SK-N-DZ (cell line): ENCODE measurements at regions not wholly inside any gene's neighbourhood (a gene's known extent, or its start where the extent isn't known, plus 50 kb on each side); places are given as distances from the start of the nearest gene placed in this dataset.
"Not testable (repeated sequence)": the region's sequence is repeated elsewhere in the genome, so short reads cannot be mapped to it uniquely, and the experiment has no call there.

ENCODE experiments used
- DNase-seq: peaks from one replicate; pipeline ENCODE4 v3.0.0-alpha.2; 2015; ENCODE audit warnings: low spot score

GRCh38 chr21:24577301-24577700 is 1030.0 kb downstream of the MRPL39 start:
- DNase-seq, result no peak

DNA sequence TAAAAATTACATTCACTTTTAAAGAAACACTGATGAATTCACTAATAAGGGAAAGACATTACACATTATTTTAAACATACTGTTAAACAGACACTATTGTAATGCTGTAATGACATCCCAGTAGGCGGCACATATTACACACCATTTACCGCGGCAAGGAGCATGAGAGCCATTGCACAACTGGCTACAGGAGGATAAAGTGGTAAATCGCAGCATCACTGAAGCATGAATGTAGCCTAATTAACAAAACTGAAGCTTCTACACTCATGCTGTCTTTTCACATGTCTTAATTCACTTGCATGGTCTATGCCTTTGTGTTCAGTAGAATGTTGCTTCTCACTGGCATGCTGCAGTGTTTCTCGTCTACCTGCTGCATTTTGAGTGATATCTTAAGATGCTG is 1046.0 kb downstream of the MRPL39 start:
- no peak for DNase-seq

DNA sequence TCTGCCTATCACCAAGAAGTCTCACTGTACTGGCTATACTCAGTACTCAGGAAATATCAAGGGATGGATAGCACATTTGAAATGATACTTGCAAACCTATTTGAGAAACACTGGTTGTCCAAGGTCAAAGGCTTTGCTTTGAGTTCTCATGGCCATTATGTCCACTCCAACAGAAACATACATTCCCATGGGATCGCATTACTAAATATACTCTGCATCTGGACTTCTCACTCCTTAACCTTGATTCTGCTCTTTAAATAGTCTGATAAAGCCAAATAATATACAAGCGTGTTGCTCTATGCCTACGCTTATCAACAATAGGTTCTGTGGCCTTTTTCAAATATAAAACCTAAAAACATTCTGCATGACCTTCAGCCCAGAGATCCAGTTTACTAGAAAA is 1054.8 kb downstream of the MRPL39 start:
- no peak for DNase-seq

DNA sequence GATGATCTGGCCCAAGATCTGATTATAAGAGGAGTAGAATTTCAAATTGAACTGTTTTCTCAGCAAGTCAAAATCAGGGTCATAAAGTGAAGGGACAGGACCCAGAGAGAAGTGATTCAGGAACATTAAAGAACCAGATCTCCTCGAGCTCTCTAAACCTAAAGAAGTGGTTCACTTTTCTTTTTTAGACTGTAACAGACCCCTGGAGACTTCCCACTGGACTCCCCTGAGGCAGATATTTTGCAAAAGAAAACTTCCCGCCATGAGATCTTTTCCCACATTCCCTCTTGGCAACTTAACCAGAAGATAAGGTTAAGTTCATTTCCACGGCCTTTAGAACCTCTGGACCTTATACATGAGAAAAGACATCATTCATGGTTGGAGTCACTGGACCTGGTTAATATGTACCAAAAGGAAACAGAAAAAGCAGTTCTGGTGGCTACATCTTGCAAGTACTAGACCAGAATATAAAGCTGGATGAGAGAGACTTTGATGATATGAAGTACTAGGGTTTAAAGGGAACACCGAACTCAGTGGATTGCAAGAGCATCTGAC is 1061.4 kb downstream of the MRPL39 start:
- no peak for DNase-seq

DNA sequence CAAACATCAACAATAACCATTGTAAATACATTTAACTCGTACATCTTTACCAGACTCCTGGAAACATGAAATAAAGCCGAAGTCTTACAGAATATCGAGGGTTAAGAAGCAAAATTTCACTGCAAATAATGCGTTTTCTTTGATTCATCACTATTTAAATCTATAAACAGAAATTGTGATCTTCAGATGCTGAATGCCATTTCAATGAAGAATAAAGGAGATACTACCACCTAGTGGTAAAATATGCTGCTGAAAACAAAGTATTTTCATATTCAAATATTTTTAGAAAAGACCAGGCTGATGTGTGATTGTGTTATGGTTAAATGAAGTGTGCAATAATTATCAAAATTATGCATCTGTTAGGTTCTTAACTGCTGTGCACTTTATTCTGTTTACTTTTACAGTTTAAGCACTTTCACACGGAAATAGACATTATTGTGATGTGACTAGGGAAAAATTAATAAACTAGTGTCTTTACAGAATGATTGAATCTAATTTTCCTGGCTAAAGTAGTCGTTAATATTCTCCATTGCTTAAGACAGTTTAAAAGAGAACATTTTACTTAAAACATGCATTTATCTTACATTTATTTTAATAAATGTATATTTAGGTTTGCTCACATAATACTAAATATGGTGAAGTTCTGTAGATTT is 1093.1 kb downstream of the MRPL39 start:
- DNase-seq, result peak; percentile 23

- DNase-seq, result no peak
Observed at GRCh38 chr21:24509131-24509530, 1098.2 kb downstream of the MRPL39 start.

GRCh38 chr21:24486973-24487372 is 1120.3 kb downstream of the MRPL39 start:
- no peak for DNase-seq

DNA sequence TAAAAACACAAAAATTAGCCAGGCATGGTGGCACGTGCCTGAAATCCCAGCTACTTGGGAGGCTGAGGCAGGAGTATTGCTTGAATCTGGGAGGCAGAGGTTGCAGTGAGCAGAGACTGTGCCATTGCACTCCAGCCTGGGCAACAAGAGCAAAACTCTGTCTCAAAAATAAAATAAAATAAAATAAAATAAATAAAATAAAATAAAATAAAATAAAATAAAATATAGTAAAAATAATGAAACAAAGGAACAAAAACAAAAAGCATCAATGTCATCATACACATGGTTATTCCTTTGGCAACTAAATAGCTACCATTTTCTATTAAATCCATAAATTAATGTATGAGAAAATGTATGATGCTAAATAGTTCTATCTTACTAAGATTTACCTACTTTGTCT is 1123.9 kb downstream of the MRPL39 start:
- not testable (repeated sequence) for DNase-seq

DNA sequence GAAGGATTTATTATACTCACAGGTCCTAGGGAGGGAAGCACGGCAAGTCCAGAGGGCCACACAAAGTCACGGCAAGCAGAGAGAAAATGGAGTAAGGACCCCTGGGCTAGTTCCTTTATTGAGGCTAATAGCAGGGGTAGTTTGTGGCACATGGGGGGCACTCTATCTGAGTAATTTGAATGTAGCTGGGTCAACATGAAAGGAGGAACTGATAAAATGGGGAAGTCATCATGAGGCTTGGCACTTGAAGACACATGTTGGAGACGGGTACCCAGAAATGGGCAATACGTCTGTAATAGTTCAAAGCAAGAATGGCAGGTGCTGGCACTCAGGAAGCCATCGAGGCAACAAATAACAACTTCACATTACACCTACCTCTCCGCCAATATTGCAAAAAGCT is 1136.4 kb downstream of the MRPL39 start:
- no peak for DNase-seq

DNA sequence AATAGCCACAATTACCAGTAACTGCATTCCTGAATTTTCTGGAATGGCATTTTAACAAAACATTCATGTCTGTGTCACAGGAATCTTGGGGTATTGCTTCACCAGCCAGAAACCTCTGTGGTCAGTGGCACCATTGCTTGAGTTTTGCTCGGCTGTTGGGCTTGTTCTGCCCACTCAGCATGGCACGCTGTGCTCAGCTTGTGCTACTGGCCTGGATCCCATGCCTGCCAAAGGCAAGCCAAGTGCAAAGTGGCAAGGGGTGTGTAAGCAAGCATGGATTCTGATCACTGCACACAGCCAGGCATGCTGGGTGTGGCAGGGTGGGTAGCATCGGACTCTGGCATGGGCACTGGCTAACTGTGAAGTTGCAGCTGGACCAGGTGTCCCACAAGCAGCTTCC is 1150.9 kb downstream of the MRPL39 start:
- no peak for DNase-seq

DNA sequence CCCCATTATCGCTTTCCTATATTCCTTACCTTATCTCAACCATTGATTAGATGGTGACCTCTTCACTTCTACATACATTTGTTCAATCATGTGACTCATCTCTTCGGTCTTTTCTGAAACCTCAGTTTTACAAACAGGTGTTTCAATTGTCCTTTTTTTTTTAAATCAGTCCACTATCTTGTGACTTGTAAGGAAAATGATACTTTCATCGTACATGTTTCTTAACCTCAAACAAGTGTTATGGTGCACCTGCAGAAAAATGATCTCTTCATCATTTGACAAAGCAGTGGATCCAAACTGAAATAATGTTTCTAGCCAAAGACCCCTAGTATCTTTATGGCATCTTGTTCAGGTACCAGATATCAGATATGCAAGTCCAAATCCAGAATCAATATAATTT is 1157.2 kb downstream of the MRPL39 start:
- DNase-seq, result no peak

- no peak for DNase-seq
Observed at GRCh38 chr21:24445517-24445916, 1161.8 kb downstream of the MRPL39 start.

DNA sequence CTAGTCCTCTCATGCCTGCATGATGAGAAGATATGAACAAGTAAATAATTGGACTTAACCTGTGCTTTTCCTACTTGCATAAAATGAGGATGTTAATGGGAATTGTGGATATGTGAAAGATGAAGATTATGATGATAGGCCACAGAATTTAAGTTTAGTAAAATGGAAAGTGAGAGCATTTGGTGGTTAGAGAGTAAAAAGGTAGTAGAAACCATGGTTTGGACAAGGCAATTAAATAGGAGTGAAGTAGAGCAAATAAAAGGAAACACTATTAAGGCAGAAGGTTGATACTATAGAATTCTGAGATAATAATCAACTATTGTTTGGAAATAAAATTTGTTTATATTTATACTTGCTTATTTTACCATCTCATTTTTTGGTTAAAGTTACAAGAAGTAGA is 1162.5 kb downstream of the MRPL39 start:
- no peak for DNase-seq

- DNase-seq, result no peak
Observed at GRCh38 chr21:24436236-24436635, 1171.0 kb downstream of the MRPL39 start.

DNA sequence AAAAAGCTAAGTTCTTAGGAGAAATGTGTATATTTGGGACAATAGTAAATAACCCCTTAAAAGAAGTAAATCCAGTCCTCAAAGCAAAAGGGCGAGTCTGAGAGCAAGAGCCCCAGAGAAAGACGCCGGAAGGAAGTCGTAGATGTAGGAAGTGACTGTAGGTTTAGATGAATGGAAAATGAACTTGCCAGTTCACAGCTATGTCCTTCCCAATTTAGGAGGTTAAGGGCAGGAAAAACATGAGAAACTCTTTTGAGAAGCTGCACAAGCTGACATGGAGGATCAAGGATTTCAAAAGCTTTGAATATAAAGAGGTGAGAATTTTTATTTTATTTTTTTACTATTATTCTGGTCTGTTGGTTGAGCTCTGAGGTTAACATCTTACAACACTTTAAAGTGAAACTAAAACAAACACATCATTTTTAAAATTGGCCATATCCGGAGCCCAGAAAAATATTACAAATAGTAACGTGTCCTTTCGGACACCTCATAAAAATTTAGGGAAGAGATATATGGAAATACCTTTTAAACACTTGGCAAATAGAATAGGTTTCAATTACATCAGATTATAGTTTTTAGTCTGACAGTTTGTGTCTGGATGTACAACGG is 1178.6 kb downstream of the MRPL39 start:
- no peak for DNase-seq

DNA sequence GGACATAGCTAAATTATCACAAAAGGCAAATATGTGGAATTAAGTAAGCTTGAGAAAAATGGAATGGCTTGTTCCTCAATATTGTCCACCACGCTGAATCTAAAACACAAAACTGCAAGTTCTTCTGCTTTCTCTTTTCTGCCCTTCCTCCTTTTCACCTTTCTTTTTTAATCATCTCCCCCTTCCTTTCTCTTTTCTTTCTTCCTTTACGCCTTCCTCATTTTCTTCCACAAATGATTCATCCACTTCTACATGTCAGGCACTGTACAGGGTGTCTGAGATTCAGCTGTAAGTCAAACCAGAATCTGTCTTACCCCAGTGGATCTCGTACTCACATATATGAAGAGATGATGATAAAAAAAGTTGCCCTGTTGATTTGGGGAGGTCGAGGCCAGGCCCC is 1182.5 kb downstream of the MRPL39 start:
- no peak for DNase-seq

DNA sequence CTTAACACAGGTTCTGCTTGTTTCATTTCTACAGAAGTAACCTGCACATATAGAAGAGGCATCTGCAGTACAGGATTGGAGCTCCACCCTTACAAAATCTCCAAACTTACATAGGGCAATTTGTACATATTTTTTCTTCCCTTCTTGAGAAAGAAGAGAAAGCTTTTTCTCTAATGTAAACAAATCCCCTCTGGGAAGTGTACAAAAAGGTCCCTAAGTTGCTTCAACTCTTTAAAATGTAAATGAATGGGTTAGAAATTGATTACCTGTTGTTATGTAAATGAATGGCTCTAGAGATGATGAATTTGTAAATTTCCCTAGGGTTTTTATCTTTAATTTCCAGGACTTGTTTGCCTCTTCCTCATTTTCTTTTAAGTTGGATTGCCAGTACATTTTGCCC is 1183.7 kb downstream of the MRPL39 start:
- DNase-seq, result no peak

- DNase-seq, result no peak
Observed at GRCh38 chr21:24420689-24421088, 1186.6 kb downstream of the MRPL39 start.

GRCh38 chr21:24419641-24420040 is 1187.6 kb downstream of the MRPL39 start:
- not testable (repeated sequence) for DNase-seq

- DNase-seq, result no peak
Observed at GRCh38 chr21:24418671-24419070, 1188.6 kb downstream of the MRPL39 start.

GRCh38 chr21:24411429-24411828 is 1195.9 kb downstream of the MRPL39 start:
- no peak for DNase-seq

- DNase-seq, result no peak
Observed at GRCh38 chr21:24403221-24403620, 1204.1 kb downstream of the MRPL39 start.

- no peak for DNase-seq
Observed at GRCh38 chr21:24395320-24395923, 1211.9 kb downstream of the MRPL39 start.
